Glomerular visceral epithelial cell (primary cell): ENCODE measurements at regions not wholly inside any gene's neighbourhood (a gene's known extent, or its start where the extent isn't known, plus 50 kb on each side); places are given as distances from the start of the nearest gene placed in this dataset.

Experiments
- DNase-seq: peaks from one replicate; pipeline ENCODE4 v3.0.0-alpha.2; 2016; ENCODE audit errors: extremely low spot score

DNA sequence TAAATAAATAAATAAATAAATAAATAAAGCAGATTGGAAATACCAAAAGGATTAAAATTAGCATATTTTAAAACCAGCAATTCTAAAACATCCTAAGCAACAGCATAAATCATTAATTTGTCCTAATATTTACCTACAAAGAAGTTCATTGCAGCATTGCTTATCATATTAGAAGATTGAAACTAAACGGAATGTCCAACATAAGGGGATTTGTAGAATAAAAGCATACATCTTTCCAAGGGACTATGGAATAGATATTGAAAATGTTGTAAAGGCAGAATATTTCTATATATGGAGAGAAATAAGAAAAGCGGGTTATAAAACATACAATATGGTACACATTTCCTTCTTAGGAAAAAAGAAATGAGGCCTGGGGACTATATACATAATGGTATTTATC, 71.1 kb upstream of the RFC3 start:
- no peak for DNase-seq

GRCh38 chr13:33751151-33751550, 66.8 kb upstream of the RFC3 start:
- DNase-seq: no peak

DNA sequence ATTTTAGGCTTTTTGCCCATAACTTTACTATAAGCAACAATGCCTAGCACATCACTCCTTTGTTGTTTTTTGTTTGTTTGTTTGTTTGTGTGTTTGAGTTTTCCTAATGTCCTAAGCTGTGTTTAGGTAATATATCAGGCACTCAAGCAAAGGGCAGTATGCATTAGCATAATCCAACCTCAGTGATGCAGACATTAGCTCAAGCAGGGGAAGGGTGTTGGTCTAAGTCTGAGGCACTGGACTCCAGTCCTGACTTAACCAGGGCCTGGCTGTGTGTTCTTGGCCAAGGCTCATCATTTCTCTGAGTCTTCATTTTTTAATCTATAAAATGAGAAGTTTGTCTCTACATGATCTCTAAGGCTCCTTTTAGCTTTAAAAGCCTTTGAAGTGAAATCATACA, 65.9 kb upstream of the RFC3 start:
- DNase-seq: no peak

DNA sequence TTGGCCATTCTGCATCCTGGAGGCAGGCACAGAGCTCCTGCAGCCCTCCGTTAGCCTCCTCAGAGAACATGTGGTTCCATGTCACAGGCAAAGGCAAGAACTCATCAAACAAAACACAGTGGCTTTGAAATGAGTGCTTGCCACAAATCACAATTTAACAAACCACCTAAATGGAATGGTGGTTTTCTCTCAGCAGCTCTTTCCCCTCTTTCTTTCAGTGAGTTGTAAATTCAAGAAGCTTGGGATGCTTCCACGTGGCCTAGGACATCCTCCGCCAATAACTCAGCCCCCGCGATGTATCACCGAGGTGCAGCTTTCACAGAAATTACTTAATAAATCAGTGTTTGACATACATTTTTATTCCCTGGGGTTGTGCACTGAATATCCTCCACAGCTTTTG, 65.4 kb upstream of the RFC3 start:
- no peak for DNase-seq

DNA sequence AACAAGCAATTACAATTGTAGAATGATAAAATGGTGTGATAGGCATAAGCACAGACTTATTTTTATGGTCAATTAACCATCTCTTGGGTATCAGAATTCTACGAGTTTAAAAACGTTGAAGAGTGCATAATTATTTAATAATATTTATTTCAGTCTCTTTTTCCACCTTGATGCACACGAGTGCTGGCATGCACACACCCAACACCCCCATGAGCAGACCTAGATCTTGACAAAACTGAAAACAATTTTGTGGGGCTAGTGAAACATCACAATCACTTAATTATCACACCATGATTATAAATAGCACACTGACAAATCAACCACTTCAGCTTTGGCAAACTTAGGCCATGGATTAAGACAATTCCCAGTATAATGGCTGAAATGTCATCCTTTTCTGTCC, 61.0 kb upstream of the RFC3 start:
- DNase-seq: no peak

- no peak for DNase-seq
Measured at GRCh38 chr13:33757713-33758112, 60.2 kb upstream of the RFC3 start.

- DNase-seq: no peak
Measured at GRCh38 chr13:33758113-33758512, 59.8 kb upstream of the RFC3 start.

GRCh38 chr13:33761740-33762139, 56.2 kb upstream of the RFC3 start:
- DNase-seq: peak; percentile 1

DNA sequence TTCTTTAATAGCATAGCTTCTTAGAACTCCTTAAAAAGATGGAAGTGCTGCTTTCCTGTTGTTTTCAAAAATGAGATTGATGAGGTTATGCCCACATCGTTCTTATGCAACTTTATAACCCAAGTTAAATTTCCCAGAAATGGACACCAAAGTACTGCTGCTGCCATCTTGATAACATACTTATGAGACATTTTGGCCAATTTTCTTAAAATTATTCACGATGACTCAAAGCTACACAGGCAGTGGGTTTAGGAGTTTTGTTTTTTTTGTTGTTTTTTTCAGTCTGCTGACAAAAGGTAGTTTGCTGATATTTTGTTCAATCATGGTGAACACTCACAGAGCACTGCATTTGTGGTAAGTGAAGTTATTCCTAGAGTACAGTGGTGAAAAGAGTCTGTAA, 54.9 kb upstream of the RFC3 start:
- DNase-seq: no peak

- no peak for DNase-seq
Measured at GRCh38 chr13:33764716-33765115, 53.2 kb upstream of the RFC3 start.

GRCh38 chr13:33766329-33767123, 51.4 kb upstream of the RFC3 start:
- no peak for DNase-seq

DNA sequence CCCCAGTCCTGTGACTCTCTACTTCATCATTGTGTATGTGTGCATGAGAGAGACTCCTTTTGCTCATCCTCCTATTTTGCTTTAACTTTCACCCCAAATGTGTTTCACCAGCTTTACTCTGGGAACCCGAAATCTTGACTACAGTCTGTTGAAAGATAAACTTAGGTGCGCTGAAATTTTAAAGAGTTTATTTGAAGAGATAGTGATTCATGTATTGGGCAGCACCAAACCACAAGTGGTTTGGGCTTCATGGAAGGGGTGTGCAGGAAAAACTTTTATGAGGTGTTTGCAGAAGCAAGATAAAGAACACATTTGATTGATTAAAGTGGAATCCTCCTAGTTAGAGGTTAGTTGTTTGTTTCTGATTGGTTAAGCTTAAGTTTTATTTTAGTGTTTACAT, 50.8 kb upstream of the RFC3 start:
- DNase-seq: no peak
